ENCODE measurements at regions not wholly inside any gene's neighbourhood (a gene's known extent, or its start where the extent isn't known, plus 50 kb on each side); places are given as distances from the start of the nearest gene placed in this dataset.

DNA sequence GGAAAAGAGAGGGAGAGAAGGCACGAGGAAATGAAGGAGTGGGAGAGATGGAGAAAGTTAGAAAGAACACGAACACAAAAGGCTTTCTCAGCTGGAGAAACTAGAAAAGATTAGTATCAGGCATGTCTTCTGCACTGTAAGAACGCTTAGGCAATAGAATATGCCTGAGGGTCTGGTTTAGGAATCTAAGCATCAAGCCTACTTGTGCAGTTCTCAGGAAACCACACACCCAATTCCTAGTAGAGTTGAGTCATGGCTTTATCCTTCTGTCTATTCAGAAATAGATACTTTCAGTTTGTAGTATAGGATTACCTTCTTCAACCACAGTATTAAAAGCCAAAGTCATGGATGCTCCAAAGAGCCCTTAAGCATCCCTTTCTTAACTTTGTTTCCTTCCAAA lies 969.4 kb downstream of the NTRK3 start:
- no peak for TF ChIP-seq POLR2A (IDR thresholded peaks at IDR 0.05; ENCODE audit: low read length)
- no peak for TF ChIP-seq GATA1 (IDR thresholded peaks at IDR 0.05; ENCODE audit: low read depth, low read length)
